GM19397 (cell line): ENCODE measurements at regions not wholly inside any gene's neighbourhood (a gene's known extent, or its start where the extent isn't known, plus 50 kb on each side); places are given as distances from the start of the nearest gene placed in this dataset.
"Not testable (repeated sequence)": the region's sequence is repeated elsewhere in the genome, so short reads cannot be mapped to it uniquely, and the experiment has no call there.

Experiments used
- ATAC-seq: cut with Tn5 transposase; IDR thresholded peaks from one replicate; pipeline ENCODE4 v1.9.1; 2021; ENCODE audit warnings: mild to moderate bottlenecking, moderate library complexity; ENCODE audit not compliant: unreplicated experiment

GRCh38 chr9:64130325-64130724, 1154.7 kb downstream of the FOXD4L5 start:
- not testable (repeated sequence) for ATAC-seq

- no peak for ATAC-seq
These were observed 1156.4 kb downstream of the FOXD4L5 start for GRCh38 chr9:64128572-64128971.

GRCh38 chr9:64121602-64122001, 1163.4 kb downstream of the FOXD4L5 start:
- ATAC-seq: not testable (repeated sequence)

DNA sequence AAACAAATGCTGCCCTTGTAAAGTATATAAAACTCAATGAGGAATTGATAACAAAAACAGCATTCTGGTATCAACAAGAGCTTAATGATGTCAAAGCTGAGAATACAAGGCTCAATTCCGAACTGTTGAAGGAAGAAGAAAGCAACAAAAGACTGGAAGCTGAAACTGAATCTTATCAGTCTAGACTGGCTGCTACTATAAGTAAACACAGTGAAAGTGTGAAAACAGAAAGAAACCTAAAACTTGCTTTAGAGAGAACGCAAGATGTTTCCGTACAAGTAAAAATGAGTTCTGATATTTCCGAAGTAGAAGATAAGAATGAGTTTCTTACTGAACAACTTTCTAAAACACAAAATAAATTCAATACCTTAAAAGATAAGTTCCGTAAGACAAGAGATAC, 1167.7 kb downstream of the FOXD4L5 start:
- not testable (repeated sequence) for ATAC-seq

- not testable (repeated sequence) for ATAC-seq
These were observed 1177.1 kb downstream of the FOXD4L5 start for GRCh38 chr9:64107867-64108266.

- ATAC-seq: not testable (repeated sequence)
These were observed 1177.8 kb downstream of the FOXD4L5 start for GRCh38 chr9:64107211-64107610.

GRCh38 chr9:64105193-64105592, 1179.8 kb downstream of the FOXD4L5 start:
- ATAC-seq: not testable (repeated sequence)

DNA sequence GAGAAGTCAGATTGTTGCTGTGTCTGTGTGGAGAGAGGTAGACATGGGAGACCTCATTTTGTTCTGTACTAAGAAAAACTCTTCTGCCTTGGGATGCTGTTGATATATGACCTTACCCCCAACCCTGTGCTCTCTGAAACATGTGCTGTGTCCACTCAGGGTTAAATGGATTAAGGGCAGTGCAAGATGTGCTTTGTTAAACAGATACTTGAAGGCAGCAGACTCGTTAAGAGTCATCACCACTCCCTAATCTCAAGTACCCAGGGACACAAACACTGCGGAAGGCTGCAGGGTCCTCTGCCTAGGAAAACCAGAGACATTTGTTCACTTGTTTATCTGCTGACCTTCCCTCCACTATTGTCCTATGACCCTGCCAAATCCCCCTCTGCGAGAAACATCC, 1183.5 kb downstream of the FOXD4L5 start:
- ATAC-seq: not testable (repeated sequence)

DNA sequence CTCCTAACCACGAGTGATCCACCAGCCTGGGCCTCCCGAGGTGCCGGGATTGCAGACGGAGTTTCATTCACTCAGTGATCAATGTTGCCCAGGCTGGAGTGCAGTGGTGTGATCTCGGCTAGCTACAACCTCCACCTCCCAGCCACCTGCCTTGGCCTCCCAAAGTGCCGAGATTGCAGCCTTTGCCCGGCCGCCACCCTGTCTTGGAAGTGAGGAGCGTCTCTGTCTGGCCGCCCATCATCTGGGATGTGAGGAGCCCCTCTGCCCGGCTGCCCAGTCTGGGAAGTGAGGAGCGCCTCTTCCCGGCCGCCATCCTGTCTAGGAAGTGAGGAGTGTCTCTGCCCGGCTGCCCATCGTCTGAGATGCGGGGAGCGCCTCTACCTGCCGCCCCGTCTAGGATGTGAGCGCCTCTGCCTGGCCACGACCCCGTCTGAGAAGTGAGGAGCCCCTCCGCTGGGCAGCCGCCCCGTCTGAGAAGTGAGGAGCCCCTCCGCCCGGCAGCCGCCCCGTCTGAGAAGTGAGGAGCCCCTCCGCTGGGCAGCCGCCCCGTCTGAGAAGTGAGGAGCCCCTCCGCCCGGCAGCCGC, 1184.3 kb downstream of the FOXD4L5 start:
- not testable (repeated sequence) for ATAC-seq

GRCh38 chr9:64085998-64086397, 1199.0 kb downstream of the FOXD4L5 start:
- not testable (repeated sequence) for ATAC-seq

- ATAC-seq: not testable (repeated sequence)
These were observed 1213.4 kb downstream of the FOXD4L5 start for GRCh38 chr9:64071358-64072253.

- not testable (repeated sequence) for ATAC-seq
These were observed 1214.2 kb downstream of the FOXD4L5 start for GRCh38 chr9:64070611-64071357.

DNA sequence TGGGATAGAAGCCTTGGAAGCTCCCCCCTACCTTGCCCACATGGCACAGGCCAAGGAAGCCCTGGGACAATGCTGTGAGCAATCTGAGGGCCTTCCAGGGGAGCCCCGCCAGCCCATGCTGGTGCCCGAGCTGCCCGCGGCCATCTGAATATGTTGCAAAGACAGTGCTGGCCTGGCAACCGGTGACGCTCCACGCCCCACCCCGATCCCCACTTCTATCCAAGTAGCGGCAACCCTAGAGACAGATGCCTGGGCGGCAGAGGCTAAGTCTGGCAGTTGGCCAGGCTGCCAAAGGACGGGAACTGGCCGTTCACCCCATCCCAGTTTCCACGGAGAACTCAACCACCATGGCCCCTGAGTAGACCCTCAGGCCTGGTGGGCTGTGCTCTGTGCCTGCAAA, 1214.9 kb downstream of the FOXD4L5 start:
- ATAC-seq: not testable (repeated sequence)

- no peak for ATAC-seq
These were observed 1218.2 kb downstream of the FOXD4L5 start for GRCh38 chr9:64066736-64067368.

- ATAC-seq: no peak
These were observed 1223.9 kb downstream of the FOXD4L5 start for GRCh38 chr9:64061013-64061627.

DNA sequence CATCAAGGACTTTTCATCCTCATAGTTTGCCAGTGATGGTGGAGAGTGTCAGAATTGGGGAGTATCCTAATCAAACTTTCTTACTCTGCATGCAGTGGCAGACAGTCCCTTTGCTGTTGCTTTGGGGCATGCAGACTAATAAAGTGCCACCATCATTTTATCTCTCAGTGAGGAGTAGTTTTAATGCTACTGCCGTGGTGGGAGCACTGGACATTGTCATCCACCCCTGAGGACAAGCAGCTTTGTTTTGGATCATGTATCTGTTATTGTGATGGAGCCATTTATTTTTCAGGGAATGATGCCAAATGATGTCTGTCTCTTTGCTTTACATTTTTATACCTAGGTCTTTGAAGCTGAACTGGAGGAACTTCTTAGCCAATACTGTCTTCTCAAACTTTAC, 1226.9 kb downstream of the FOXD4L5 start:
- ATAC-seq: not testable (repeated sequence)

- no peak for ATAC-seq
These were observed 1227.5 kb downstream of the FOXD4L5 start for GRCh38 chr9:64057553-64057952.

DNA sequence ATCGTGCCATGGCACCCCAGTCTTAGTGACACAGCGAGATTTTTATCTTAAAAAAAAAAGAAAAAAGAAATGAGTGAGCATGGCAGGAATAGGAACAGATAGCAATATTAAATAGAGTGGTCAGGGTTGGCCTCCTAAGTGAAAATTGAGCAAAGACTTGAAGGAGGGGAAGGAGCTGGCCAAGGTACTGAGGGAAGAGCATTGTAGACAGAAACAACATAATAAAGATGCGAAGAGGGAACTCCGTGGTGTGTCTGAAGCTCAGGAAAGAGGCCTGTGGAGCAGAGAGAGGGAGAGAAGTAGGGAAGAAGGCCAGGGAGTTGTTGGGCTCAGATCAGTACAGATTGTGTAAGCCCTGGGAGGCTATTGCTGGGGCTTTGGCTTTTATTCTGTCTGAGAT, 1256.1 kb downstream of the FOXD4L5 start:
- not testable (repeated sequence) for ATAC-seq

DNA sequence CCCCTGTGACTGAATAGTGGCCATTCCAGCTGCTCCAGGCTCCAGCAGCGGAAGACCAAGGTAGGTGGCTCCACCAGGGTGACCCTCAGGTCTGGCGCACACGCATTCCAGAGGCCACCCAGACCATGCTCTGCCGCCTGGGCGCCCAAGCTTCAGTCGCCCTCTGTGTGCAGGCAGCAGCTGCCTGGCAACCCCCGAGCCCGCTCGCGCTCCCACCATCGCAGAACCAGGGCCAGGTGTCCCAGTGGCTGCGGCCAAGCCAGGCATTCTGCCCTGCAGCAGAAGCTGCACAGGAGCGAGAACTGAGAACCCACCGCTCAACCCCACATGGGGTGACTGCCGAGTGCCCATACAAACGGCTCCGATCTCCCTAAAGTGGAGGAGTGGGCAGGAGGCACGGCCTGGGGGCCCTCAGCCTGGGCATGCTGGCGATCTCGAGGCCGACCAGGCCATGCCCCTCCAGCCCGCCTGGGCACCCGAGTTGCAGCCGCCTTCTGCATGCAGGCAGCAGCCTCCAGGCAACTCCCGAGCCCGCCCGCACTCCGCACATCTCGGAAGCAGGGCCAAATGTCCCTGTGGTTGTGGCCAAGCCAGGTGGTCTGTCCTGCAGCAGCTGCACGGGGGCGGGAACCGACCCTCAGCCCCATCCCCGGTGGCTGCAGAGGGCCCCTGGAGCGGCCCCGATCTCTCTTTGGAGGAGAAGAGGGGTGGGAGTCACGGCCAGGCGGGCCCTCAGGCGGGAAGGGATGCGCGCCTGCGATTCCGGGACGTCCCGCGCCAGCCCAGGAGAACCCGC, 1264.1 kb downstream of the FOXD4L5 start:
- ATAC-seq: not testable (repeated sequence)

- not testable (repeated sequence) for ATAC-seq
These were observed 1267.3 kb downstream of the FOXD4L5 start for GRCh38 chr9:64017666-64018065.
